ENCODE measurements at regions not wholly inside any gene's neighbourhood (a gene's known extent, or its start where the extent isn't known, plus 50 kb on each side); places are given as distances from the start of the nearest gene placed in this dataset.
"Not testable (repeated sequence)": the region's sequence is repeated elsewhere in the genome, so short reads cannot be mapped to it uniquely, and the experiment has no call there.

DNA sequence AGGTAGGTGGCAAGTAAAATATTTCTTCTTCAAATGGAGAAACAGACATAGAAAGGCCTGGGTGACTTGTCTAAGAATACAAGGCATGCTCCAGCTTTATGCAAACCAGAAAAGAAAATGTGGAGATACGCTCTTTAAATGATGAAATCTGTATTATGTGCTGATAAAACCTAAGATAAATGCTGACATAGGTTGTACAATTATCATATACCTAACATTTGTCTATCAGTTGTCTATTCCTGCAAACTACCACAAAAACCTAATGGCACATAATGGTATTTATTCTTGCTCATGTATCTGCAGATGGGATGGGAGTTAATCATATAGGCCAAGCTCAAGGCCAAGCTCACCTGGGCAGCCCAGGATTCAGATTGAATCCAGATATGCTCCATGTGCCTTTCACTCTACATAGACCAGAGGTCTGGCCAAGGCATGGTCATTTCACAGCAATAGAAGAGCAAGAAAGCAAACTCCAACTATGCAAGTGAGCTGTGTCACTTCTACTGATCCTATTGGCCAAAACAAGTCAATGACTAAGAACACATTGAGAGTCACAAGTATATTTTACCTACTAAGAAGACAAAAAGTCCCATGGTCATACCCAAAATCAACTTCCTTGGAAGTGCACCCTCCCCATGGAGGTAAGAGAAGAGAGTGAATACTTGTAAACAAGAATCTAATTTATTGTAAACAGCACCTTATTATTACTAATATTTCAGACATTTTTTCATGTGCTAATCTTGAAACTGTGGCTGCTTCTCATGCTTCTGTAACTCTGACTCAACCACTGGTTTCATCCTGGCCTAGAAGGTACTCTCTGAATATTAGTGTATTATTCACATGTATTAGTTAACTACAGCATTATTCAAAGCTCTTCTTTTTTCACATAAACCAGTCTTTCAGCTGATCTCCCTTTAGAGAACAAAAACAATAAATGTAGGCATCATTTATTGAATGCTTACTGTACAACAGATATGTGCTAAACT is 270.7 kb upstream of the SOX9 start:
- no peak for DNase-seq

DNA sequence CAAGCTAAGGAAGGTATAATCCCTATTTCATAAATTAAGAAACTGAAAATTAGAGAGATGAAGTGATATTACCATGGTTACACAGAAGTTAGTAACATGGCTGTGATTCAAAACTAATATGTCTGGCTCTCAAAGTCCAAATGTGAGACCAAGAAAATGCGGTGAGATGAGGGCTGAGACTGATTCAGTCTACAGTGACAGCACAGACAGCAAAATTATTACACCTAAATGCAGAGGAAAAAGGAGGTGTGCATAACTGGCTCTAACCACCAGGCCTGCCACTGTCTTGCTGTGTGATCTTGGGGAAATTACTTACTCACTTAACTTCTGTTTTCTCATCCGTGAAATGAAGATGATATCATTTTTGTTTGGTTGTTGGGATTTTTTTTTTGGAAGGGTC is 270.0 kb upstream of the SOX9 start:
- DNase-seq: no peak

- peak; percentile 89 for DNase-seq
Observed at GRCh38 chr17:71855010-71855409, 265.8 kb upstream of the SOX9 start.

GRCh38 chr17:71864755-71865154 is 256.1 kb upstream of the SOX9 start:
- DNase-seq: no peak

DNA sequence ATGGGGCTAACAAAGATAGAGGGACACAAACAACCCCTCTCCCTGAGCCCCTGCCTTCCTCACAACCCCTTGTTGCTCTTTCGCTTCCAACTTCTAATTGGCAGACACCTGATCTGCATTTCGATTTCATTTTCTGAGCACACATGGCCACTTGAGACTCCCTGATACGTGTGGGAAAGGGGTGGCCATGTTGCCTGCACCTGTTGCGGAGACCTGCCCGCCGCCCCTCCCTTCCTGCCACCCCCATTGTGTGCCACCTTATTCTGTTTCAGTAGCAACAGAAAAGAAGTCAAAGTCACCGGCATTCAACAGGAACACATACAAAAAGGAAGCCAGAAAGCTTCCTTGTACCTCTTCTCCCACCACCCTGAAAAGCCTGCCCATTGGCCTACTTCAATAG is 254.7 kb upstream of the SOX9 start:
- no peak for DNase-seq

DNA sequence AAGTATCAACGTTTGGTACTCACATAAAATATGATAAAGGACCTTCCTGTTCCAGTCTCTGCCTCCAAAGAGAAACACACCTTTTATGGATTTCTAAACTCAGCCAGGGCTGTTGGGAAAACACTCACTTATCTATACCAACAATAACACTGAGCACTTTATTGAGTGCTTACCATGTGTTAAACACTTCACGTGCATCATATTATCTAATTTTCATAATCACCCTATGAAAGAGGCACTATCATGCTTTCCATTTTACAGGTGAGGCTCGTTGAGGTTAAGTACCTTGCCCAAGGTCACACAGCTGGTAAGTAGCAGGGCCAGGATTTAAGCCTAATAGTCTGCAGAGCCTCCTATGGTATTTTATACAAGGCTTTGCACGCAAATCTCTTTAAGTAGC is 251.5 kb upstream of the SOX9 start:
- DNase-seq: no peak

DNA sequence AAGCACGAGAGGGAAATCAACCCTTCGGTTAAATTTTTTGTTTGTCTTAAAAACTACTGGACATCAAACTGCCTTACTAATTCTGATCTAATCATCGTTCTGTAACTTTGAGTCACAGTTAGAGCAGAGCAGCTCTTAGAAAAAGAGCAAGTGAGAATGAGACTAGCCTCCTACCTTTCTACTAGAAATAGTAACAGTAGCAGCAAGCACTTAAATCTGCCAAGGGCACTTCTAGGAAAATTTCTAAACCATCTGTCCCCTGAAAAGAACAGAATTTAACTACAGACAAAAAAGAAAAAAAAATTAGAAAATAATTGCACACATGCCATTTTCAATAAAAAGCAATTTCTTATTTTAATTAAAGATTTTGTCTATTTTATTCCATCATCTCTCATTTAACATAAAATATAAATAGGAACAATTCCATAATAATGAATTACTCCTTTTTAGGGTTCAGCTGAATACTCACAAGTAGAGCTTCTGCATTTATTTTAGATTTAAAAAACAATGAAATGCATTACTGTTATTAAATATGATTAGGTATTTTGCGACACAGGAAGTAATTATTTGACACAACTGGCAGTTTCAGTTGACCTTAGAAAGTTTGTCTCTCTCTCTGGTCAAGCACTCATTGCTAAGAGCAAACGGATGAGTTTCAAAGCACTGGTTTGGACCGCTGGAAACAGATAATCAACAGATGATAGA is 250.8 kb upstream of the SOX9 start:
- no peak for DNase-seq

GRCh38 chr17:71870546-71870862 is 250.3 kb upstream of the SOX9 start:
- DNase-seq: peak; percentile 78

DNA sequence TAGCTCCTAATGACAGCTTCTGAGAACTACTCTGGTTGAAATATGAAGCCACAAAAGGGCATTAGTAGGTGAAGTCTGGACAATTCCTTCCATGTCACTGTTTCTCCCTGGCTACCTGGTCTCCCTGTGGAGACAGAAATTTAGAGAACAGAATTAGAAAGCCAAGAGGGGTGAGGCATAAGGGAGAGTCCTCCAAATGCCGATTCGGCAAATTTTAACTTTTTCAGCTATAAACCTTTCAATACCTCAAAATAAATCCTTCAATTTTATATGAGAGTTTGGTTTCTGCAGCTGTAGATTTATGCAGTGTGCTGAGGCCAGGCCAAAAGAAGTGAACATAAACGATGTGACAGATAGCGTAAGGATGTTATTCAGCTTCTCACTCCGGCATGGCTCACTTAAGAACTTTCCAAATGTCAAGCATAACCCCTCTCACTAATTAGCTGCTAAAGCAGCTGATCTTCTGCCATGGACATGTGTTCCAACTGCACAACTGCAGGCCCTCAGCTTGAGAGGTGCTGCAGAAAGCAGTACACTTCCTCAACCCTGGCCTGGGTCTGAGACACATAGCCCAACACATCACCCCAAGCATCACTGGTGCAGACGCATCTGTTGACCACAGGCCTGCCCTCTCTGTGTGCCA is 247.9 kb upstream of the SOX9 start:
- DNase-seq: no peak

DNA sequence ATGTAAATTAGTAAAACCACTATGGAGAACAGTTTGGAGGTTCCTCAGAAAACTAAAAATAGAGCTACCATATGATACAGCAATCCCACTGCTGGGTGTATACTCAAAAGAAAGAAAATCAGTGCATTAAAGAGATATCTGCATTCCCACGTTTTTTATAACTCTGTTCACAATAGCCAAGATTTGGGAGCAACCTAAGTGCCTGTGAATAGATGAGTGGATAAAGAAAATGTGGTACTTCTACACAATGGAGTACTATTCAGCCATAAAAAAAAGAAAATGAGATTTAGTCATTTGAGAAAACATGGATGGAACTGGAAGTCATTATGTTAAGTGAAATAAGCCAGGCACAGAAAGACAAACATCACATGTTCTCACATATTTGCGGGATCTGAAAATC is 246.0 kb upstream of the SOX9 start:
- DNase-seq: not testable (repeated sequence)

- DNase-seq: no peak
Observed at GRCh38 chr17:71878271-71878670, 242.5 kb upstream of the SOX9 start.

- no peak for DNase-seq
Observed at GRCh38 chr17:71878998-71879397, 241.8 kb upstream of the SOX9 start.

GRCh38 chr17:71881041-71881440 is 239.8 kb upstream of the SOX9 start:
- DNase-seq: no peak

DNA sequence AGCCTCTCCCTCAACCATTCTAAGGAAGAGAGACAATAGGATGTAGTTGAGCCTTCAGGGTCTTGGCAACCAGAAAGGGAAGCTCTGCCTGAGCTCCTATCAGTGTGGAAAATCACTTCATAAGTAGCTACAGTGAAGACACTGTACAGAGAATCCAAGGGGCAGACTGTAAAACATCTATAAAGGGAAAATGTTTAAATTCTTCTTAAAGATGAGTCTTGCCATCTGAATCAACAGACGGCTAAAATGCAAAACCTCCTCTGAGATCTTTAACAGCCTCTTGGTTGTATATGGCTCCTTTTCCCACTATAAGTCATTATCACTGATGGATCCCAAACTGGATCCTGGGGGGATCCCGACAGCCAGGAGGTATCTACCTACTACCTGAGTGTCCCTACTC is 239.2 kb upstream of the SOX9 start:
- DNase-seq: no peak

GRCh38 chr17:71883258-71883657 is 237.6 kb upstream of the SOX9 start:
- no peak for DNase-seq

- no peak for DNase-seq
Observed at GRCh38 chr17:71883845-71884244, 237.0 kb upstream of the SOX9 start.

DNA sequence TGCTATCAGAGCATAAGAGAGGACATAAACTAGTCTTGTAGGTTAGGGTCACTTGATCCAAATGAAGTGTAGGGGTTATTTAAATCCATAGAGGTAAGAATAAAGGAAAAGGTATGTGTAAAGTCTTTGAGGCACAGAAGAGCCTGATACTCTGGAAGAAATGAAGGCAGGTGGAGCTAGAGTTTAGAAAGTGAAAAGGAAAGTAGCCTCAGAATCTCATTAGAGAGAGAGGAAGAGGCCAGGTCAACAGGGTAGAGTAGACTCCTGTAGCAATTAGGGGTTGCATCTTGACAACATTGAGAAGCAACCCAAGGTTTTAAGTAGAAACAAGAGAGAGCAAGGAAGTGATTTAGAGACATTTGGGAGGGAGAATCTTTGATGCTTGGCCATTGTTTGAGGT is 235.2 kb upstream of the SOX9 start:
- DNase-seq: no peak

DNA sequence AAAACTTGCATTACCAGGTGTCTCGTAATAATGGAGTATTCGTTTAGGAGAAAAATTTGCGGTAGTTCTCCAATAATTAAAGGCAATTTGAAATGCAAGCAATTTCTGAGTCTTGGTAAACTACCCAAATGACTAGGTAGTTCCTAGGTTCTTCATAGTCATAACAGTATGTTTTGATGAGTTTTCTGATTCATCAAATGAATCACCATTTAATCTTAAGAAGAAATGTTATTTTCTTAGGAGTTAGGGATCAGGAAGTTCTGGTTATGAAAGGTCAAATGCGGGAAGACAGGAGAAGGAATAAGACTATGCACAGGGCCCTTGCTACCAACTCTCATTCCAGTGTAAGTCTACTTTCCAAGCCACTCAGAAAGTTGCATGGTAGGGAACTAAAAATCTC is 221.5 kb upstream of the SOX9 start:
- DNase-seq: no peak

DNA sequence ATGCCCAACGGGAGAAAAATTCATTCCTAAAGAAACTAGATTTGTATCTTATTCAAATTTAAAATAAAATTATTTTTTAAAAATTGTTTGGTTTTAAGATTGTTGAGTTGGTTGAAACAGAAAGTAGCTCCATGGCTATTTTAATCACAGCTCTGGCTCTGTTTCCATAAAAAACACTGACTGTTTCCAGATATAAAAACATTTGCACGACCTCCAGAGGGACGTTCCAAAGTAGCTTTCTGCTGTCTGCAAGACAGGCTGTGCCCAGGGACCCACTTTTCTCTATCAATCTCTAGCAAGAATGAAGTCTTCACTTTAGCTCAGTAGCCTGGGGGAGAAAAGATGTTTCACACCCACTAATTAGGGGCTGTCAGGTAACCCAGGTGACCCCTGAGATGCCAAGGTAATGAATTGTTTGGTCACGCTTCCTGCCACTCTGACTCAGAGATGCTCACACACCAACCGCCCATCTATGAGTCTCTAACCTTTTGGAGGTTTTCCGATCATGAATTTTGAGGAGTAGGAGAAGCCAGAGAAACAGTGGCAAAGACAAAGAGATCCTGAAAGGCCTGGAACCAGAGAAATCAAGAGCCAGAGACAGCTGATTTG is 220.1 kb upstream of the SOX9 start:
- DNase-seq: no peak

GRCh38 chr17:71902894-71903506 is 217.8 kb upstream of the SOX9 start:
- no peak for DNase-seq

- DNase-seq: no peak
Observed at GRCh38 chr17:71905376-71906031, 215.3 kb upstream of the SOX9 start.

DNA sequence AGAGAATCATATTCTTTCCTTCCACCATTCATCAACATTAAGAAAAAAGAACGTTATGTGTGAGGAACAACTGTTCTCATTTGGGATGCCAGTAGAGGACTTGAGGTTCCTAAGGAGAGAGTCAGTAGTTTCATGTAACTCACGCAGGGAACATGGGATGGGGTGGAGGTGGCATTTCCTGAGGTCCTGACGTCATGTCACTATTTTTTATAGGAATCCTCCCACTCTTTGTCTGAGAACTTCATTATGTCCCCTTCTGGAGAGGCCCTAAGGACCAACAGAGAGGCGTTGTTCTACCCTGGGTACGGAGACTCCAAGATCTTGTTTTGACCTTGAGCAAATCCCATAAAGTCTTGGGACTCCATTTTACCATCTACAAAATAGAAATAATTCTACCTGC is 211.7 kb upstream of the SOX9 start:
- no peak for DNase-seq

DNA sequence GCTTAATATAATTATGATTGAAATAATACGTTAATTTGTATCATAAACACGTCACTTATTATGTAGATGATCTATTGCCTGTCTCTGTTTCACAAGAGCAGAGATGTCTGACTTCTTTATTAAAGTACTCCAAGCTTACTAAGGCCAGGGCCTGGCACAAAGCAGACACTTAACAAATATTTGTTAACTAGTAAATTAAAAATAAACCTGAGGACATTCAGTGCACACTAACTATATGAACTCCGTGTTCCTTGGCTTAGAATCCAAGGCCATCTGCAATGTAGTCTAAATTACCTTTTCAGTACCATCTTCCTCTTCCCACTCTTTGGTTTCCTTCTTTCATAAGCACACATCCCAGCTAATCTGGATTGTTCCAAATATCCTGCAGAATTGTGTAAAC is 210.8 kb upstream of the SOX9 start:
- no peak for DNase-seq
